B cell (primary cell): ENCODE measurements at regions not wholly inside any gene's neighbourhood (a gene's known extent, or its start where the extent isn't known, plus 50 kb on each side); places are given as distances from the start of the nearest gene placed in this dataset.

Experiments used
- EZH2 ChIP-seq: IDR thresholded peaks from 2 replicates; pipeline ENCODE4 v1.6.1; 2012; ENCODE audit warnings: borderline replicate concordance, low read depth, mild to moderate bottlenecking, moderate library complexity, low read length; ENCODE audit not compliant: insufficient read depth, poor library complexity, severe bottlenecking
- TF ChIP-seq, protein P1 (sequence below): fragments of 200-600 bp; IDR thresholded peaks from one replicate; pipeline ENCODE4 v1.8.0; 2022; ENCODE audit warnings: antibody characterized with exemption, mild to moderate bottlenecking

DNA sequence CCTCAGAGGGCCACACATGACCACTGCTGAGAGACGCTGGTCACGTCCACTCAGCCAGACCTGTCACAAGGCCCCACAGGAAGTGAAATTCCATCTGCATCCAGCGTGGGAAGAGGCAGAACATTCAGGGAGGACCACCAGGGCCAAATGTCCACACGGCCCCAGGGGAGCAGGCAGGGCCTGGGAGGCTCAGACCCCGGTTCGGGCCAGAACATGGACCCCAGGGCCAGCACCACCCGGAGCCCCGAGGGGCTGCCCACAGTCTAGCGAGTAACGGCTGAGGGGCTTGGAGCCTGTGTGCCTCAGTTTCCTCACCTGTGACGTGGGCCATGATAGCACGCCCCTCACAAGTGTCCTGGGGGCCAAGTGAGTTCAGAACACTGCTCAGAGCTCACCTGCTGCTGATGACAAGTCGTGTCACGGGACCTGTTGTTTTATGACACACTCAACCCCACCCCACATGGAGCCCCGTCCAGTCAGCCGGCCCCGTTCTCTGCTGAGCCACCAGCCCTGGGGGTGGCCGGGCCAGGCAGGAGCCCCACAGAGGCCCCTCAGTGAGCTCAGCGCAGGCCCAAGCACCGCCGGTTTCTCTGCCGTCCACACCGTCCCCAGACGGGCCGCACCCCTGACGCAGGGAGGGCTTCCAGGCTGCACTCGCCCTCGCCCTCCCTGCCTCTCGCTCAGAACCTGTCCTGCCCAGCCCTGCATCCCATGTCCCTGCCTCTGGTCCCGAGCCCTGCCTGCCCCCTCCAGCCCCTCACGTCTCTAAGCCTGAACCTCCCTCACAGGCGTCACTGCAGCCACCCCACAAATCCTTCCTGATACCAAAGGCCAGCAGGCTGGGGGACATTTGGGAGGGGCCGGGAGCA, 79.5 kb upstream of the GALNT9 start:
- TF ChIP-seq EZH2, result no peak
- TF ChIP-seq, protein P1, sequence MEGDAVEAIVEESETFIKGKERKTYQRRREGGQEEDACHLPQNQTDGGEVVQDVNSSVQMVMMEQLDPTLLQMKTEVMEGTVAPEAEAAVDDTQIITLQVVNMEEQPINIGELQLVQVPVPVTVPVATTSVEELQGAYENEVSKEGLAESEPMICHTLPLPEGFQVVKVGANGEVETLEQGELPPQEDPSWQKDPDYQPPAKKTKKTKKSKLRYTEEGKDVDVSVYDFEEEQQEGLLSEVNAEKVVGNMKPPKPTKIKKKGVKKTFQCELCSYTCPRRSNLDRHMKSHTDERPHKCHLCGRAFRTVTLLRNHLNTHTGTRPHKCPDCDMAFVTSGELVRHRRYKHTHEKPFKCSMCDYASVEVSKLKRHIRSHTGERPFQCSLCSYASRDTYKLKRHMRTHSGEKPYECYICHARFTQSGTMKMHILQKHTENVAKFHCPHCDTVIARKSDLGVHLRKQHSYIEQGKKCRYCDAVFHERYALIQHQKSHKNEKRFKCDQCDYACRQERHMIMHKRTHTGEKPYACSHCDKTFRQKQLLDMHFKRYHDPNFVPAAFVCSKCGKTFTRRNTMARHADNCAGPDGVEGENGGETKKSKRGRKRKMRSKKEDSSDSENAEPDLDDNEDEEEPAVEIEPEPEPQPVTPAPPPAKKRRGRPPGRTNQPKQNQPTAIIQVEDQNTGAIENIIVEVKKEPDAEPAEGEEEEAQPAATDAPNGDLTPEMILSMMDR, result no peak
